ENCODE measurements at regions not wholly inside any gene's neighbourhood (a gene's known extent, or its start where the extent isn't known, plus 50 kb on each side); places are given as distances from the start of the nearest gene placed in this dataset.

DNA sequence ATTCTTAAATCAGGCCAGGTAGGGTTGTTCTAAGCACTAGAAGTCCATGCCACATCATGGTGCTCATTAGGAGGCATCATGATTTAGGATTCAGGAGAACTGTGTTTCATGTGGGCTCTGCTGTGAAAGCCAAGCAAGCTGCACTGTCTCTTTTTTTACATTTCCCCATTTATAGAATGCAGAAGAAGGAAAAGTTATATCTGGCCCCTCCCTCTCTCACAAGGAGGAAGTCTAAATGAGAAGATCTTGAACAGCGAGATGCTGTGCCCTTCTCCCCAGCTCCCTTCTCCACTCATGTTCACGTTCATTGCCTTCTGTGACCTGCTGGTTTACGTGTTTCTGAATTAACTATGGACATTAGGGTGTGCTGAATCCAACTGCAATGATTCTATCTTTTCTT, 178.5 kb upstream of the RASGRP1 start:
- TF ChIP-seq, protein P1, sequence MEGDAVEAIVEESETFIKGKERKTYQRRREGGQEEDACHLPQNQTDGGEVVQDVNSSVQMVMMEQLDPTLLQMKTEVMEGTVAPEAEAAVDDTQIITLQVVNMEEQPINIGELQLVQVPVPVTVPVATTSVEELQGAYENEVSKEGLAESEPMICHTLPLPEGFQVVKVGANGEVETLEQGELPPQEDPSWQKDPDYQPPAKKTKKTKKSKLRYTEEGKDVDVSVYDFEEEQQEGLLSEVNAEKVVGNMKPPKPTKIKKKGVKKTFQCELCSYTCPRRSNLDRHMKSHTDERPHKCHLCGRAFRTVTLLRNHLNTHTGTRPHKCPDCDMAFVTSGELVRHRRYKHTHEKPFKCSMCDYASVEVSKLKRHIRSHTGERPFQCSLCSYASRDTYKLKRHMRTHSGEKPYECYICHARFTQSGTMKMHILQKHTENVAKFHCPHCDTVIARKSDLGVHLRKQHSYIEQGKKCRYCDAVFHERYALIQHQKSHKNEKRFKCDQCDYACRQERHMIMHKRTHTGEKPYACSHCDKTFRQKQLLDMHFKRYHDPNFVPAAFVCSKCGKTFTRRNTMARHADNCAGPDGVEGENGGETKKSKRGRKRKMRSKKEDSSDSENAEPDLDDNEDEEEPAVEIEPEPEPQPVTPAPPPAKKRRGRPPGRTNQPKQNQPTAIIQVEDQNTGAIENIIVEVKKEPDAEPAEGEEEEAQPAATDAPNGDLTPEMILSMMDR (IDR thresholded peaks at IDR 0.05 in 4 of 5, conservative IDR thresholded peaks at IDR 0.05 in 1 of 5): no peak
- no peak for TF ChIP-seq POLR2A (IDR thresholded peaks at IDR 0.05)
